ENCODE measurements at regions not wholly inside any gene's neighbourhood (a gene's known extent, or its start where the extent isn't known, plus 50 kb on each side); places are given as distances from the start of the nearest gene placed in this dataset.

GRCh38 chr11:64490562-64491216 lies 65.1 kb upstream of the SLC22A11 start:
- TF ChIP-seq REST (IDR thresholded peaks at IDR 0.05; ENCODE audit: insufficient read depth in 1 of 2, low read depth in 2 of 2, low read length in 2 of 2) (no peak), TAF1 (IDR thresholded peaks at IDR 0.05; ENCODE audit: borderline replicate concordance, insufficient read depth, low read length) (no peak), POLR2AphosphoS5 (IDR thresholded peaks at IDR 0.05; ENCODE audit: low read depth, low read length) (no peak), FOXP2 (optimal IDR thresholded peaks at IDR 0.05; ENCODE audit: borderline replicate concordance, extremely low read depth, extremely low read length, insufficient read depth) (no peak), SIN3A (IDR thresholded peaks at IDR 0.05; ENCODE audit: borderline replicate concordance, insufficient read depth, low read length) (no peak)

GRCh38 chr11:64492561-64492960 lies 63.2 kb upstream of the SLC22A11 start:
- no peak for TF ChIP-seq TAF1 (IDR thresholded peaks at IDR 0.05; ENCODE audit: borderline replicate concordance, insufficient read depth, low read length)
- TF ChIP-seq REST (IDR thresholded peaks at IDR 0.05; ENCODE audit: insufficient read depth in 1 of 2, low read depth in 2 of 2, low read length in 2 of 2), result no peak
- TF ChIP-seq FOXP2 (optimal IDR thresholded peaks at IDR 0.05; ENCODE audit: borderline replicate concordance, extremely low read depth, extremely low read length, insufficient read depth), result no peak
- no peak for TF ChIP-seq POLR2AphosphoS5 (IDR thresholded peaks at IDR 0.05; ENCODE audit: low read depth, low read length)
- no peak for TF ChIP-seq SIN3A (IDR thresholded peaks at IDR 0.05; ENCODE audit: borderline replicate concordance, insufficient read depth, low read length)

DNA sequence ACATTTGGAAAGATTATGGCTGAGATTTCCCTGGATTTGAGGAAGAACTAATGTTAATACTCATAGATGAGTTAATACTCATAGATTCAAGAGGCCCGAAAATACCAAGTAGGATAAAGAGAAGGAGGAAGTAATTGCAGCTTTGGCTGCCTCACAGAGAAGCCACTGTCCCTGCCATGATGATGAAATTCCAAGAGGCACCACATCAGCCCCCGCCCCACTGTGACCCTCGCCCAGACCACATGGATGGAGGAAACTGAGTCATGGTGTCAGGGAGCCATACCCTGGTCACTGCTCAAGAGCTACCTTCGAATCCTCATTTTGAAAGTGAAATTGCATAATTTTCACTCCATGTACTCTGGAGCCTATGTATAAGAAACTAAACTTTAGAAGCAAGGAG lies 57.6 kb upstream of the SLC22A11 start:
- TF ChIP-seq SIN3A (IDR thresholded peaks at IDR 0.05; ENCODE audit: borderline replicate concordance, insufficient read depth, low read length) (no peak), POLR2AphosphoS5 (IDR thresholded peaks at IDR 0.05; ENCODE audit: low read depth, low read length) (no peak), REST (IDR thresholded peaks at IDR 0.05; ENCODE audit: insufficient read depth in 1 of 2, low read depth in 2 of 2, low read length in 2 of 2) (no peak), TAF1 (IDR thresholded peaks at IDR 0.05; ENCODE audit: borderline replicate concordance, insufficient read depth, low read length) (no peak), FOXP2 (optimal IDR thresholded peaks at IDR 0.05; ENCODE audit: borderline replicate concordance, extremely low read depth, extremely low read length, insufficient read depth) (no peak)

DNA sequence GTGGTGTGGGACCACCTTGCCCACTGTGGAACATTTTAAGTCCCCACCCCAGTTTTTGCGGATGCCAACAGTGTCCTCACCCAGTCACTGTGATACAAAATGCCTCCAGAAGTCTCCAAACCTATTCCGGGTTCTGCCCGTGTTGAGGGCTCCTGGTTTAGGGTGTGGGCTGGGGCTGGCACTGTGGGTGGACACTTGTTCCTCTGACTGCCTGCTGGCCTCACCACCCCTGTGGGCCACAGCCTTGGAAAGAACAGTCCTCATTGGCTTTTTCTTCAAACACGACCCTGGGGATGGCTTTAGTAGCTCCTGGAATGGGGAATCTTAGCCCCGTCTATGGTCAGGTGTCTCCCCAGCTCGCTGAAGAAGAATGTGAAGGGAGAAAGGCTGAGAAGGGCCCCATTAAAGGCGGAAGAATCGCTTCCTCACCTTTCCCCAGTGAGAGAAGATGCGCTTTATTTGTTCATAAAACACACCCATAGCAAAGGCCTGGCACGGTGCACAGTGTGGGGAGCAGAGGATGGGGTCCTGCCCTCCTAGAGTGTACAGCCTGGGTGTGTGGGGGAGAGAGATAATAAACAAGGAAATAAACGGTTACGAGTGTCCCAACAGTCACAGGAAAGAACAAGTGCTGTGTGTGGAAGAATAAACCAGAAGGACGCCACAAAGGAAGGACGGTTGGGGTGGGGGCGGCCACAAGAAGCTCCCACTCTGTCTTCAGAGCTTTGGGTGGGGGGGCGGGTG lies 56.3 kb upstream of the SLC22A11 start:
- TF ChIP-seq FOXP2 (optimal IDR thresholded peaks at IDR 0.05; ENCODE audit: borderline replicate concordance, extremely low read depth, extremely low read length, insufficient read depth), result no peak
- TF ChIP-seq REST (IDR thresholded peaks at IDR 0.05; ENCODE audit: insufficient read depth in 1 of 2, low read depth in 2 of 2, low read length in 2 of 2), result no peak
- TF ChIP-seq TAF1 (IDR thresholded peaks at IDR 0.05; ENCODE audit: borderline replicate concordance, insufficient read depth, low read length), result no peak
- no peak for TF ChIP-seq POLR2AphosphoS5 (IDR thresholded peaks at IDR 0.05; ENCODE audit: low read depth, low read length)
- no peak for TF ChIP-seq SIN3A (IDR thresholded peaks at IDR 0.05; ENCODE audit: borderline replicate concordance, insufficient read depth, low read length)
